ENCODE measurements at regions not wholly inside any gene's neighbourhood (a gene's known extent, or its start where the extent isn't known, plus 50 kb on each side); places are given as distances from the start of the nearest gene placed in this dataset.

DNA sequence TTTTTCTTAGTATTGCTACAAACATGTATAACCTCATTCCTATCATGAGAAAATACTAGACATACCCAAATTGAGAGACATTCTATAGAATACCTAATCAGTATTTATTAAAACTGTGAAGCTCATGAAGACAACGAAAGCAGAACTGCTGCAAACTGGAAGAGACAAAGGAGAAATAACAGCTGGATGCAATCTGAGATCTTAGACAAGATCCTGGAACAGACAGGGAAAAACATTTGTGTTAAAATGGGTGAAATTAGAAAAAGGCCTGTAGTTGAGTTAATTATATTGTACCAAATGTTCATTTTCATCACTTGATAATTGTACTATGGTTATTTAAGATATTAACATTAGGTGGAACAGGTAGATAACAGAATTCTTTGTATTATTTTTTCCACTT, 392.0 kb downstream of the PLPP3 start:
- H3K4me3 ChIP-seq (replicated peaks; ENCODE audit: low read depth, low read length) = no peak overlapping the region
- TF ChIP-seq, protein P1, sequence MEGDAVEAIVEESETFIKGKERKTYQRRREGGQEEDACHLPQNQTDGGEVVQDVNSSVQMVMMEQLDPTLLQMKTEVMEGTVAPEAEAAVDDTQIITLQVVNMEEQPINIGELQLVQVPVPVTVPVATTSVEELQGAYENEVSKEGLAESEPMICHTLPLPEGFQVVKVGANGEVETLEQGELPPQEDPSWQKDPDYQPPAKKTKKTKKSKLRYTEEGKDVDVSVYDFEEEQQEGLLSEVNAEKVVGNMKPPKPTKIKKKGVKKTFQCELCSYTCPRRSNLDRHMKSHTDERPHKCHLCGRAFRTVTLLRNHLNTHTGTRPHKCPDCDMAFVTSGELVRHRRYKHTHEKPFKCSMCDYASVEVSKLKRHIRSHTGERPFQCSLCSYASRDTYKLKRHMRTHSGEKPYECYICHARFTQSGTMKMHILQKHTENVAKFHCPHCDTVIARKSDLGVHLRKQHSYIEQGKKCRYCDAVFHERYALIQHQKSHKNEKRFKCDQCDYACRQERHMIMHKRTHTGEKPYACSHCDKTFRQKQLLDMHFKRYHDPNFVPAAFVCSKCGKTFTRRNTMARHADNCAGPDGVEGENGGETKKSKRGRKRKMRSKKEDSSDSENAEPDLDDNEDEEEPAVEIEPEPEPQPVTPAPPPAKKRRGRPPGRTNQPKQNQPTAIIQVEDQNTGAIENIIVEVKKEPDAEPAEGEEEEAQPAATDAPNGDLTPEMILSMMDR (IDR thresholded peaks at IDR 0.05; ENCODE audit: low read depth, low read length, missing control alignments) = no peak
- no peak for DNase-seq (ENCODE audit: extremely low read depth, low read depth)

- TF ChIP-seq, protein P1 (IDR thresholded peaks at IDR 0.05; ENCODE audit: low read depth, low read length, missing control alignments) = no peak
- no peak overlapping the region for H3K4me3 ChIP-seq (replicated peaks; ENCODE audit: low read depth, low read length)
- no peak for DNase-seq (ENCODE audit: extremely low read depth, low read depth)
Measured at GRCh38 chr1:56185493-56185892, 393.9 kb downstream of the PLPP3 start.

- no peak for DNase-seq (ENCODE audit: extremely low read depth, low read depth)
- no peak overlapping the region for H3K4me3 ChIP-seq (replicated peaks; ENCODE audit: low read depth, low read length)
- TF ChIP-seq, protein P1 (IDR thresholded peaks at IDR 0.05; ENCODE audit: low read depth, low read length, missing control alignments) = no peak
Measured at GRCh38 chr1:56183151-56183550, 396.2 kb downstream of the PLPP3 start.

GRCh38 chr1:56180520-56181190, 398.7 kb downstream of the PLPP3 start:
- TF ChIP-seq, protein P1 (IDR thresholded peaks at IDR 0.05; ENCODE audit: low read depth, low read length, missing control alignments) = no peak
- DNase-seq (ENCODE audit: extremely low read depth, low read depth) = no peak
- H3K4me3 ChIP-seq (replicated peaks; ENCODE audit: low read depth, low read length) = no peak overlapping the region

- no peak overlapping the region for H3K4me3 ChIP-seq (replicated peaks; ENCODE audit: low read depth, low read length)
- no peak for DNase-seq (ENCODE audit: extremely low read depth, low read depth)
- TF ChIP-seq, protein P1 (IDR thresholded peaks at IDR 0.05; ENCODE audit: low read depth, low read length, missing control alignments) = no peak
Measured at GRCh38 chr1:56179543-56179942, 399.8 kb downstream of the PLPP3 start.

DNA sequence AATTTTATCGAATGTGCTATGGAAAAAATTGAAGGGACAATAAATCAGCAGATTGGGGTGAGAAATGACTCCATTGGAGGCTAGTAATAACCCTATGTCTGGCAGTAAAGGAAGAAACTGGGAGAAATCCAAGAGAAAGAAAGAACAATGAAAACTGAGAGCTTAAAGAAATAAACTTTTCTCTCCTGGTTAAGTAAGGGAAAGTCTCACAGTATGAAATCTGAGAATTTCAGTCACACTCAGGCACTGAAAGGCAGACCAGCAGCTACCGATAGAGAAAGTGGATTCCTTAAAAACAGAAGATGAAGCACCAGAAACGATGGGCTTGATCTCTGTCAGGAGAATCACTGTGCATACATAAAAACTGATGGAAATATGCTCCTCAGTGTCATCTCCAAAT, 404.2 kb downstream of the PLPP3 start:
- no peak for DNase-seq (ENCODE audit: extremely low read depth, low read depth)
- TF ChIP-seq, protein P1 (IDR thresholded peaks at IDR 0.05; ENCODE audit: low read depth, low read length, missing control alignments) = no peak
- no peak overlapping the region for H3K4me3 ChIP-seq (replicated peaks; ENCODE audit: low read depth, low read length)

All from HFF-Myc (cell line).